ENCODE measurements at regions not wholly inside any gene's neighbourhood (a gene's known extent, or its start where the extent isn't known, plus 50 kb on each side); places are given as distances from the start of the nearest gene placed in this dataset.

DNA sequence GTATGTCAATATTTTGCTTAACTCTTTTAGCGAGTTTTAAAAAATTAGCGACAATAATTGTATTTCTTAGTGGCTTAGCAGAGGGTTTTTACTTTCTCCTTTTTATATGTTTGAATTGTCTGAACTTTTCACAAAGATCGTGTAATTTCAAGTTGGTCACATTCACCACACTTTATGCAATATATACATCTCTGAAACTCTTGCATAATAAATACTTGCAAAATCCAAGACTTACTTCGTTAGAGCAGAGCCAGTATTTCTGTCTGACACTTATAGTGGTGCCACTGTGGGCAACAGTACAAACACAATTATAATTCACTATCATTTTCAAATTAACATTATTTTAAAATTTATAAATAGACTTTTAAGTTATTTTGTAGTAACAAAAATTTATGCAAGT is 62.0 kb downstream of the SUCNR1 start:
- no peak for DNase-seq (ENCODE audit: low read depth)

DNA sequence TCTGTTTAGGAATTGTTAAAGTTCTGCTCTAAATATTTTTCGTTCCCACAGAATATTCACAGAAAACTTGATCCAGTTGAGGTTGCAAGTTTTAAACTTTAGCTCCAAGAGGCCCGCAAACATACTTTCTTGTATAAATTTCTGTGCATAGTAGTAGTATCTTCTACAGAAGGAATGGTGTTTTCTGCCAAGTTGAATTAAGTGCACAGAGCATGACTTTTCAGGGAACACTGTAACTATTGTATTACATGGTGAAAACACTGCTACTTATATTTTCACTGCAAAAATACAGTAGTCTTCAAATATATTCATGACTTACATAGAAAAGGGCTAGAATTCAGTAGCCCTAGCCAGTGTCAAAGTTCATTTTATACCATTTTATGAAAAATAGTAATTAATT is 67.0 kb downstream of the SUCNR1 start:
- no peak for DNase-seq (ENCODE audit: low read depth)

DNA sequence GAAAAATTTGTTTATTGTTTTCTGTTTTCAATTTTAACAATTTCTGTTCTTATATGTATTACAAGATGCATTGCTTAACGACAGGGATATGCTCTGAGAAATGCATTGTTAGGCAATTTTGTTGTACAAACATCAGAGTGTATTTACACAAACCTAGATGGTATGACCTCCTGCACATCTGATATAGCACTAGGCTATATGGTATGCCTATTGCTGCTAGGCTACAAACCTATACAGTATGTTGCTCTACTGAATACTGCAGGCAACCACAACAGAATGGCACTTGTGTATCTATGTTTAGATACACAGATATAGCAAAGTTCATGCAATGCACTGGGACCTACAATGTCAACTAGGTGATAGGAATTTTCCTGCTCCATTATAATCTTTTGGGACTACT is 70.1 kb downstream of the SUCNR1 start:
- no peak for DNase-seq (ENCODE audit: low read depth)

DNA sequence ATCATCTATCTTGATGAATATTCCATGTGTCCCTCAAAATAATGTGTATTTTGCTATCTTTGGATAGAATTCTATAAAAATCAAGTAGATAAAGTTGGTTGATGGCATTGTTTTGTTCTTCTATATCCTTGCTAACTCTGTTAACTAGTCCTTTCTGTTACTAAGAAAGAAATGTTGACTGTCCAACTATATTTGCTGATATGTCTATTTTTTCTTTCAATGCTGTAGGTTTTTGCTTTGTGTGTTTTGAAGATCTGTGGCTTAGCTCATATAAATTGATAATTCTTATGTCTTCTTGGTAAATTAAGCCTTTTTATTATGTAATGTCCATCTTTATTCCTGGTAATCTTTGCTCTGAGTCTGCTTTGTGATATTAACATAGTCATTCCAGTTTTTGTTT is 70.9 kb downstream of the SUCNR1 start:
- no peak for DNase-seq (ENCODE audit: low read depth)

- DNase-seq (ENCODE audit: low read depth) = no peak
Observed at GRCh38 chr3:151946606-151947005, 73.2 kb downstream of the SUCNR1 start.

GRCh38 chr3:151949706-151950105 is 76.3 kb downstream of the SUCNR1 start:
- no peak for DNase-seq (ENCODE audit: low read depth)

- no peak for DNase-seq (ENCODE audit: low read depth)
Observed at GRCh38 chr3:151955356-151955755, 81.9 kb downstream of the SUCNR1 start.

DNA sequence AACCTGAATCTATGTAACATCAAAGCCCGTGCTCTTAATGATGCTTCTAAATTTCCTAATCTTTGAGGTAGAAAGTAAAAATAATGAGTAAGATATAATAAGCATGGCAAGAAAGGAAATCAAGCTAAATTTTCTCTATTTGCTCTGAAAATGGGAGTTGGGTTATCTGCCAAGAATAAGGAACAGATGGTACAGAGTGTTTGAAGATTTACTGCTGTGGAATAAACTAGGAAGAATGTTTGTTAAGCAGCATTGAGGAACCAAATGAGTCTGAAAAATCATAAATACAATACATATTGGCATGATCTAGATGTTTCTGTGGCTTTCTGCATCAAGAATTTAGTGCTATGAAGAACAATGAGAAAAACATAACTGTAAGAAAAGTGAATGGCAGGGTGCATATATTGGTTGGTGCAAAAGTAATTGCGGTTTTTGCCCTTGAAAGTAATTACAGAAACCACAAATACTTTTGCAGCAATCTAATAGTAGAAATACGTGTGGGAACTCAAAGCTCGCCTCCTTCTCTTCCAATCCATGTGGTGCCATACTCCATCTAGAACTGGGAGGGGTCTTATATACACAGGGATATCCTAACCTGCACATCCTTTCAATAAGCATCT is 87.6 kb downstream of the SUCNR1 start:
- no peak for DNase-seq (ENCODE audit: low read depth)

DNA sequence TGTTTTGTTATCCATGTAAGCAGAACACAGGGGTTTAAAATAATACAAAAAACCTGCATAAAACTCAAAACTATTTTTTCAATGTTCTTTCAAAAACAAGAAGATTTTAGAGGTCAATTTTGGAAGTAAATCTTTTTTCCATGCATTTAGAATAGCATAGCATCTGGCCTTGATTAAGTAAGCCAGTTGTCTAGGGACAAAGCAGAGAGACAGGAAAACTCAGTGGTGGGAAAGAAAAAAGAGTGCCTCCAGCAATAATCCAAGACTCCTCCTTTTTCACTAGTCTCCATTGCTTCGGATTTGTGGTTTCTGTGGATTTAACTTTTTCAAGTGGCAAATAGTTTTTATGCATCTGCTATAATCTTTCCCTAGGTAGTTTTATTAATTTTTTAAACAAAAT is 88.9 kb downstream of the SUCNR1 start:
- DNase-seq (ENCODE audit: low read depth) = no peak

DNA sequence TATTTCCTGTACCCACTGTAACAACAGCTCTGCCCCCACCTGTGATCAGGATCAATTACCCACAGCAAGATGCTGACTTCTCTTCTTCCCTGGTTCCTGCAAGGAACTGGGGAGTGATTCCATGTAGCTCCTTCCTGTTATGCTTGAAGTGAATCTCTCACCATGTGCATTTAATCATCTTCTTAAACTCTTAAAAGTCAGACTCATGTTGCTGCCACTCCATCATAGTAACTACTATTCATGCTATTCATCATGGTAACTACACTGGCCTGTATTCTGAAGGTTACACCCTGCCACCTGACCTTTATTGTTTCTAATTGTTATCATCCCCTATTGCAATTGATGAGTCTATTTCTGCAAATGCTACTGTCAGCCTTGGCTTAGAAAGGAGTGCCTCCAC is 89.5 kb downstream of the SUCNR1 start:
- DNase-seq (ENCODE audit: low read depth) = no peak

- DNase-seq (ENCODE audit: low read depth) = no peak
Observed at GRCh38 chr3:151964743-151965142, 91.3 kb downstream of the SUCNR1 start.

GRCh38 chr3:151969026-151969642 is 95.7 kb downstream of the SUCNR1 start:
- no peak for DNase-seq (ENCODE audit: low read depth)

- no peak for DNase-seq (ENCODE audit: low read depth)
Observed at GRCh38 chr3:151971814-151972579, 98.6 kb downstream of the SUCNR1 start.

DNA sequence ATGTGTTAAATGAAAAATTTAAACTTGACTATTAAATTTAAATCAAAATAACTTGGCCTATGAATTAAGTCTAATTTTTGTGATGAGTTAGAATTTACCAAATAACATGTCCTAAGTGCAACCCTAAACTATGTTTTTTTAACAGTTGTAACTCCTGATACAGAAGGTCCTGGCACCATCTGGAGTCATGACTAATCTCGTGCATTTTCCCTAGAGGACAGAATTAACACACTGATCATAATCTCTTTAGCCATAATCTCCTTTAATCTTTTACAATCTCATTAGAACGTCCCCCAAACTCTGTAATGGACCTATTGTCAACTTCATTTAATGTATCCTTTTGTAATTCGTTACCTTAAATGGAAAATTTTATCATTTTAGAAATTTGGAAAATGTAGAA is 100.6 kb downstream of the SUCNR1 start:
- no peak for DNase-seq (ENCODE audit: low read depth)

DNA sequence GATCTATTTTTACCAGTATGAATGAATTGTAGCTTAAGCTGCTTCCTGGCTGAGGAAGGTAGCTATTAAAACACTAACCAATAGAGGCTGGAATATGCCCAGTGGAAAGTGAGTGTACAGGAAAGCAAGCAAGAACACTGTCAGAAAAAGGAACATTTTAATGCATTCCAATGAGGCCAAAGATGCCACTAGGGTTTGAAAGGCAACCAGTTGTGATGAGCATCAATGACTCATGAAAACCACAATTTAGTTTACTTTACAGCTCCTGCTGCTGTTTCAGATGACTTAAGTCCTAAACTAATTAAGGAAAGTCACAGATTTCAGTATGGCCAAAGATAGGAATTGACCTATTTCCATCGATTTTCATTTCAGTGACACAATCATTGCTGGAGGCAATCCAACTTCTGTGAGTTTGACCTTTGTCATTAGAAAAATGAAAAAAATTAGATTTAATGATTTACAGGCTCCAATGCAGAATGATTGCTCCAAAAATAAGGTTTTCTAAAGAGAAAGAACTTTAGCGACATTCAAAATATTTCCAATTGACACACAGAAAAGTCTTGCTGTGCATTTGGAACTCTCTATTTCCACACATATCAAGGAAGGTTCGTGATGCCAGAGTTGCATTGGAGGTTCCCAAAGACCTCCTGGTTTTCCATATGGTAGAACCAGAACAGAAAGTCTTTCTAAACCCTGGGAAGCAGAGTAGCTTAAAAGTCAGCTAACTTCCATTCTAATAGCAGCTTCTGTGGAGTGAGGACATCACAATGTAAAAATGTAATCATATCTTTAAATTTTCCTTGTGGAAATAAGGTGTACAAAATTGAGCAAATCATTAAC is 103.0 kb downstream of the SUCNR1 start:
- DNase-seq (ENCODE audit: low read depth) = peak; percentile 95

- DNase-seq (ENCODE audit: low read depth) = peak; percentile 44
Observed at GRCh38 chr3:151979906-151980305, 106.5 kb downstream of the SUCNR1 start.

GRCh38 chr3:151983538-151983937 is 110.1 kb downstream of the SUCNR1 start:
- no peak for DNase-seq (ENCODE audit: low read depth)

GRCh38 chr3:151985787-151986430 is 112.5 kb downstream of the SUCNR1 start:
- no peak for DNase-seq (ENCODE audit: low read depth)

- DNase-seq (ENCODE audit: low read depth) = no peak
Observed at GRCh38 chr3:151987893-151988292, 114.5 kb downstream of the SUCNR1 start.

- DNase-seq (ENCODE audit: low read depth) = no peak
Observed at GRCh38 chr3:151989621-151990020, 116.2 kb downstream of the SUCNR1 start.

DNA sequence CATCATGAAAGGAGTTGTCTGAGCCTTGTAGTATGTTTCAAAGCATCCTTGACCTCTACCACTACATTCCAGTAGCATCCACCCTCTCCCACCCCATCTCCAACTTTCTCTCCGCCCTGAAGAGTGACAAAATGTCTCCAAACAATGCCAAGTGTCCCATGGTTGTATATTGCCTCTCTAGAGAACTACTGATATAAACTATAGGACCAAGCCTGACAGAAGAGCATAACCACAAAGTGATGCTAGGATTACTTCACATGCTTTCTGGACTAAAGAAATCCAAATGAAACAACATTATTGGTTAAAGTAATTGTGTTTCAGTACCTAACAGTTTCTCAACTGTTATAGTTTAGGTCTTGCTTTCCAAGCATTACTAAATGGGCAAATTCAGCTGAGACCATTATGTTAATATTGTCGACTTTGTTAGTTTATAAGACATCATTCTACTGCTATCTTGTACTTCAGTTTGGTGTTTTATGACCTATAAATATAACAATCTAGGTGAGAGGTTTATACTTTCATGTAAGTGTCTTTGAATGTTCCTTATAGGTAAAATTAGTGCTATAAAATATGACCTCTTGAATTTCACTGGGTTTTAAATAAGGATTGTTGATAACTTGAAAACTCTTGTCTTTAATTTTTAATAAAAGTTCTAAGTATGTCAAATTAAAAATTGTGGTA is 117.4 kb downstream of the SUCNR1 start:
- no peak for DNase-seq (ENCODE audit: low read depth)

Measured in GM04504 (cell line).